ENCODE measurements at regions not wholly inside any gene's neighbourhood (a gene's known extent, or its start where the extent isn't known, plus 50 kb on each side); places are given as distances from the start of the nearest gene placed in this dataset.

- TF ChIP-seq POLR2A (IDR thresholded peaks at IDR 0.05) (no peak), CTCF (IDR thresholded peaks at IDR 0.05) (no peak), EP300 (IDR thresholded peaks at IDR 0.05) (no peak), POLR2AphosphoS5 (IDR thresholded peaks at IDR 0.05) (no peak)
These were observed 255.0 kb upstream of the SLITRK1 start for GRCh38 chr13:84137292-84137691.

Measured in stomach (tissue), 4 donors.